Trophoblast cell (in vitro differentiated cells and primary cell): ENCODE measurements at regions not wholly inside any gene's neighbourhood (a gene's known extent, or its start where the extent isn't known, plus 50 kb on each side); places are given as distances from the start of the nearest gene placed in this dataset.

ENCODE experiments used
- DNase-seq, 2 donors: peaks; one replicate each; pipeline ENCODE4 v3.0.0-alpha.2; 2016
- H2AFZ ChIP-seq: 2 replicates; pipeline ENCODE4 v1.6.1; 2013; ENCODE audit warnings: low read length, moderate library complexity, mild to moderate bottlenecking; ENCODE audit not compliant: insufficient read depth, poor library complexity
- H2AK5ac ChIP-seq: 2 replicates; pipeline ENCODE4 v1.6.1; 2013; ENCODE audit warnings: mild to moderate bottlenecking, low read length
- H2BK120ac ChIP-seq: 2 replicates; pipeline ENCODE4 v1.6.1; 2013; ENCODE audit warnings: low read length, mild to moderate bottlenecking, moderate library complexity; ENCODE audit not compliant: insufficient read depth, poor library complexity
- H2BK12ac ChIP-seq: 2 replicates; pipeline ENCODE4 v1.6.1; 2013; ENCODE audit warnings: mild to moderate bottlenecking, low read length, moderate library complexity
- H2BK5ac ChIP-seq: 2 replicates; pipeline ENCODE4 v1.6.1; 2013; ENCODE audit warnings: low read length, low read depth, moderate library complexity, mild to moderate bottlenecking; ENCODE audit not compliant: poor library complexity
- H3K14ac ChIP-seq: 2 replicates; pipeline ENCODE4 v1.6.1; 2013; ENCODE audit warnings: mild to moderate bottlenecking, low read length
- H3K18ac ChIP-seq: 2 replicates; pipeline ENCODE4 v1.6.1; 2013; ENCODE audit warnings: mild to moderate bottlenecking, low read length
- H3K23ac ChIP-seq: 2 replicates; pipeline ENCODE4 v1.6.1; 2013; ENCODE audit warnings: low read length
- H3K27ac ChIP-seq: 2 replicates; pipeline ENCODE4 v1.5.1; 2013; ENCODE audit warnings: low read depth, mild to moderate bottlenecking, inconsistent platforms, low read length, moderate library complexity
- H3K27me3 ChIP-seq: 2 replicates; pipeline ENCODE4 v1.6.1; 2013; ENCODE audit warnings: inconsistent platforms, mild to moderate bottlenecking, low read length, moderate library complexity; ENCODE audit not compliant: insufficient read depth
- H3K36me3 ChIP-seq, 2 experiments: 1 replicate in 1 of 2; 2 replicates in 1 of 2; pipeline ENCODE4 v1.6.1; 2013; ENCODE audit warnings: low read length in 2 of 2, mild to moderate bottlenecking in 2 of 2, moderate library complexity in 1 of 2; ENCODE audit not compliant: insufficient read depth in 2 of 2, control insufficient read depth in 1 of 2
- H3K4ac ChIP-seq: 2 replicates; pipeline ENCODE4 v1.6.1; 2013; ENCODE audit warnings: low read depth, mild to moderate bottlenecking, low read length, moderate library complexity
- H3K4me1 ChIP-seq, 2 experiments: 1 replicate in 1 of 2; 2 replicates in 1 of 2; pipeline ENCODE4 v1.6.1; 2013; ENCODE audit warnings: low read length in 2 of 2, mild to moderate bottlenecking in 2 of 2, moderate library complexity in 1 of 2; ENCODE audit not compliant: insufficient read depth in 2 of 2, control insufficient read depth in 1 of 2
- H3K4me2 ChIP-seq: 2 replicates; pipeline ENCODE4 v1.6.1; 2013; ENCODE audit warnings: inconsistent platforms, mild to moderate bottlenecking, low read length, moderate library complexity
- H3K4me3 ChIP-seq: 2 replicates; pipeline ENCODE4 v1.5.1; 2013; ENCODE audit warnings: mild to moderate bottlenecking, low read depth, low read length, inconsistent platforms
- H3K79me1 ChIP-seq: one replicate; pipeline ENCODE4 v1.6.1; 2013; ENCODE audit warnings: low read length
- H3K79me2 ChIP-seq: 2 replicates; pipeline ENCODE4 v1.6.1; 2013; ENCODE audit warnings: low read length, mild to moderate bottlenecking; ENCODE audit not compliant: control insufficient read depth, insufficient read depth, poor library complexity
- H3K9ac ChIP-seq: 2 replicates; pipeline ENCODE4 v1.6.1; 2013; ENCODE audit warnings: mild to moderate bottlenecking, low read length
- H3K9me3 ChIP-seq: 2 replicates; pipeline ENCODE4 v1.6.1; 2013; ENCODE audit warnings: low read depth, mild to moderate bottlenecking, control low read depth, inconsistent platforms, low read length; ENCODE audit not compliant: insufficient read depth
- H4K12ac ChIP-seq: 2 replicates; pipeline ENCODE4 v1.6.1; 2013; ENCODE audit warnings: low read depth, mild to moderate bottlenecking, low read length, moderate library complexity
- H4K8ac ChIP-seq: 2 replicates; pipeline ENCODE4 v1.6.1; 2013; ENCODE audit warnings: low read depth, mild to moderate bottlenecking, low read length, moderate library complexity
- H4K91ac ChIP-seq: one replicate; pipeline ENCODE4 v1.6.1; 2013; ENCODE audit warnings: low read depth, mild to moderate bottlenecking, low read length, moderate library complexity
- WGBS: extraction: QIAGEN DNeasy Blood & Tissue Kit; methylation state at CpG from one replicate; pipeline ENCODE4 v1.1.7; 2013; ENCODE audit warnings: missing lambda C conversion rate; ENCODE audit not compliant: insufficient read length, insufficient coverage; ENCODE audit errors: extremely low coverage; 5-methylcytosine and 5-hydroxymethylcytosine counted together

GRCh38 chr6:19167251-19167650 lies 669.9 kb upstream of the ID4 start:
- H4K12ac ChIP-seq, result no peak overlapping the region
- no peaks in the 10 kb centered on the region for H3K79me2 ChIP-seq
- H4K8ac ChIP-seq, result no peak overlapping the region
- DNase-seq, result no peak
- no peaks in the 10 kb centered on the region for H3K36me3 ChIP-seq
- no peak overlapping the region for H3K4me2 ChIP-seq
- H4K91ac ChIP-seq, result no peak overlapping the region
- no peaks in the 10 kb centered on the region for H3K4me1 ChIP-seq
- H3K9ac ChIP-seq, result no peak overlapping the region
- no peaks in the 10 kb centered on the region for H3K9me3 ChIP-seq
- H2BK120ac ChIP-seq, result no peak overlapping the region
- H2BK5ac ChIP-seq, result no peak overlapping the region
- H3K18ac ChIP-seq, result no peak overlapping the region
- no peak overlapping the region for H3K14ac ChIP-seq
- H3K4me3 ChIP-seq, result no peak overlapping the region
- H3K27ac ChIP-seq, result no peak overlapping the region
- WGBS, result no CpG with 5 or more reads among the region's 2 CpGs
- no peaks in the 10 kb centered on the region for H3K79me1 ChIP-seq
- no peak overlapping the region for H2BK12ac ChIP-seq
- H2AK5ac ChIP-seq, result no peak overlapping the region
- no peaks in the 10 kb centered on the region for H3K27me3 ChIP-seq
- no peak overlapping the region for H3K4ac ChIP-seq
- H3K23ac ChIP-seq, result no peak overlapping the region
- H2AFZ ChIP-seq, result no peak overlapping the region

GRCh38 chr6:19169366-19169765 lies 667.8 kb upstream of the ID4 start:
- H3K4me3 ChIP-seq, result no peak overlapping the region
- H3K27me3 ChIP-seq, result no peaks in the 10 kb centered on the region
- no peak overlapping the region for H3K27ac ChIP-seq
- H4K12ac ChIP-seq, result no peak overlapping the region
- DNase-seq, result no peak
- H3K79me1 ChIP-seq, result no peaks in the 10 kb centered on the region
- no peaks in the 10 kb centered on the region for H3K9me3 ChIP-seq
- H3K14ac ChIP-seq, result no peak overlapping the region
- no peak overlapping the region for H2BK120ac ChIP-seq
- H2BK5ac ChIP-seq, result no peak overlapping the region
- no peak overlapping the region for H2BK12ac ChIP-seq
- no peak overlapping the region for H3K23ac ChIP-seq
- no peak overlapping the region for H3K18ac ChIP-seq
- no peaks in the 10 kb centered on the region for H3K4me1 ChIP-seq
- no peak overlapping the region for H3K4me2 ChIP-seq
- H2AK5ac ChIP-seq, result no peak overlapping the region
- H3K36me3 ChIP-seq, result no peaks in the 10 kb centered on the region
- no peak overlapping the region for H4K91ac ChIP-seq
- no CpG with 5 or more reads among the region's 5 CpGs for WGBS
- no peak overlapping the region for H2AFZ ChIP-seq
- no peak overlapping the region for H4K8ac ChIP-seq
- H3K9ac ChIP-seq, result no peak overlapping the region
- no peak overlapping the region for H3K4ac ChIP-seq
- no peaks in the 10 kb centered on the region for H3K79me2 ChIP-seq

GRCh38 chr6:19175023-19175422 lies 662.1 kb upstream of the ID4 start:
- H3K9me3 ChIP-seq, result no peaks in the 10 kb centered on the region
- no peak overlapping the region for H3K27ac ChIP-seq
- H3K14ac ChIP-seq, result no peak overlapping the region
- H4K12ac ChIP-seq, result no peak overlapping the region
- H2AFZ ChIP-seq, result no peak overlapping the region
- no peak overlapping the region for H2AK5ac ChIP-seq
- H2BK12ac ChIP-seq, result no peak overlapping the region
- H2BK120ac ChIP-seq, result no peak overlapping the region
- H3K23ac ChIP-seq, result no peak overlapping the region
- H3K79me2 ChIP-seq, result no peaks in the 10 kb centered on the region
- H3K79me1 ChIP-seq, result no peaks in the 10 kb centered on the region
- no peaks in the 10 kb centered on the region for H3K36me3 ChIP-seq
- H4K8ac ChIP-seq, result no peak overlapping the region
- no peak overlapping the region for H2BK5ac ChIP-seq
- H3K18ac ChIP-seq, result no peak overlapping the region
- WGBS, result no CpG with 5 or more reads among the region's 3 CpGs
- H3K4me3 ChIP-seq, result no peak overlapping the region
- no peak for DNase-seq
- H3K4me2 ChIP-seq, result no peak overlapping the region
- no peak overlapping the region for H3K9ac ChIP-seq
- H3K4me1 ChIP-seq, result no peaks in the 10 kb centered on the region
- no peak overlapping the region for H4K91ac ChIP-seq
- H3K4ac ChIP-seq, result no peak overlapping the region
- H3K27me3 ChIP-seq, result no peaks in the 10 kb centered on the region

- H2AFZ ChIP-seq, result no peak overlapping the region
- no peaks in the 10 kb centered on the region for H3K79me1 ChIP-seq
- no peak overlapping the region for H2BK12ac ChIP-seq
- WGBS, result no CpG with 5 or more reads among the region's 13 CpGs
- no peaks in the 10 kb centered on the region for H3K79me2 ChIP-seq
- peak in 1 of 2 donors; percentile 35 for DNase-seq
- no peak overlapping the region for H4K12ac ChIP-seq
- H2BK120ac ChIP-seq, result no peak overlapping the region
- H3K27me3 ChIP-seq, result no peaks in the 10 kb centered on the region
- peak overlapping the region; percentile 4 for H3K4me2 ChIP-seq
- H3K9ac ChIP-seq, result no peak overlapping the region
- no peak overlapping the region for H3K14ac ChIP-seq
- H3K4me3 ChIP-seq, result no peak overlapping the region
- H3K18ac ChIP-seq, result no peak overlapping the region
- no peak overlapping the region for H4K91ac ChIP-seq
- H3K9me3 ChIP-seq, result no peaks in the 10 kb centered on the region
- H3K4ac ChIP-seq, result no peak overlapping the region
- H3K4me1 ChIP-seq, result no peaks in the 10 kb centered on the region
- no peak overlapping the region for H2BK5ac ChIP-seq
- H4K8ac ChIP-seq, result no peak overlapping the region
- no peak overlapping the region for H3K27ac ChIP-seq
- H2AK5ac ChIP-seq, result no peak overlapping the region
- no peaks in the 10 kb centered on the region for H3K36me3 ChIP-seq
- no peak overlapping the region for H3K23ac ChIP-seq
Measured at GRCh38 chr6:19180348-19181072, 656.7 kb upstream of the ID4 start.
